A673 (cell line): ENCODE measurements at regions not wholly inside any gene's neighbourhood (a gene's known extent, or its start where the extent isn't known, plus 50 kb on each side); places are given as distances from the start of the nearest gene placed in this dataset.

ENCODE experiments used
- BruUV-seq: library from RNA; stranded (reverse); fragments of 400-500 nt; replicated peaks from 2 replicates; lab custom pipeline; 2021; lab: Mats Ljungman, UMichigan
- CTCF ChIA-PET: fragments of 300-600 bp; sonication (Branson Sonifier 250); formaldehyde crosslinking; loops from one replicate; lab custom pipeline; 2022; ENCODE audit warnings: antibody characterized with exemption; lab: Charles Lee
- POLR2A ChIA-PET: fragments of 300-600 bp; sonication (Branson Sonifier 250); formaldehyde crosslinking; loops from one replicate; lab custom pipeline; 2022; ENCODE audit warnings: antibody characterized with exemption; ENCODE audit not compliant: low non-redundant PET; lab: Charles Lee
- DNase-seq: peaks from one replicate; pipeline ENCODE4 v3.0.0-alpha.2; 2015; ENCODE audit warnings: low spot score
- H3K27ac ChIP-seq: fragments of 200-600 bp; sonication (generic); 2 replicates; pipeline ENCODE4 v1.5.1; 2016; ENCODE audit warnings: mixed run types, low read depth, mild to moderate bottlenecking, mixed read lengths, antibody characterized with exemption, low read length; ENCODE audit not compliant: poor library complexity, severe bottlenecking
- H3K27me3 ChIP-seq: fragments of 200-600 bp; sonication (generic); replicated peaks from 2 replicates; pipeline ENCODE4 v1.6.1; 2017; ENCODE audit warnings: mixed run types, low read depth, mild to moderate bottlenecking, mixed read lengths, antibody characterized with exemption, low read length; ENCODE audit not compliant: insufficient read depth, poor library complexity
- H3K36me3 ChIP-seq: fragments of 200-600 bp; sonication (generic); 2 replicates; pipeline ENCODE4 v1.6.1; 2016; ENCODE audit warnings: mixed run types, mild to moderate bottlenecking, mixed read lengths, antibody characterized with exemption, low read length; ENCODE audit not compliant: insufficient read depth, poor library complexity, severe bottlenecking
- H3K4me1 ChIP-seq: fragments of 200-600 bp; sonication (generic); 2 replicates; pipeline ENCODE4 v1.6.1; 2017; ENCODE audit warnings: mixed run types, mild to moderate bottlenecking, mixed read lengths, antibody characterized with exemption, low read length; ENCODE audit not compliant: insufficient read depth, poor library complexity, severe bottlenecking
- H3K4me3 ChIP-seq: fragments of 200-600 bp; sonication (generic); 2 replicates; pipeline ENCODE4 v1.5.1; 2016; ENCODE audit warnings: low read depth, mixed run types, mild to moderate bottlenecking, mixed read lengths, low read length; ENCODE audit not compliant: poor library complexity, severe bottlenecking
- H3K9me3 ChIP-seq: fragments of 200-600 bp; sonication (generic); 2 replicates; pipeline ENCODE4 v1.6.1; 2016; ENCODE audit warnings: mixed run types, low read depth, mild to moderate bottlenecking, mixed read lengths, antibody characterized with exemption, low read length; ENCODE audit not compliant: poor library complexity, severe bottlenecking
- EZH2 ChIP-seq: fragments of 200-600 bp; sonication (generic); IDR thresholded peaks from 2 replicates; pipeline ENCODE4 v1.6.1; 2017; ENCODE audit warnings: borderline replicate concordance, low read depth, mild to moderate bottlenecking, mixed read lengths, antibody characterized with exemption, low read length; ENCODE audit not compliant: poor library complexity, severe bottlenecking
- intact Hi-C: fragments of 100-400 bp; cut with micrococcal nuclease; formaldehyde crosslinking; loops from one replicate; pipeline ENCODE4 v1.10.0; 2022; ENCODE audit not compliant: unreplicated experiment
- TF ChIP-seq, protein P1 (sequence below): fragments of 300-800, 200-600 bp; sonication (generic); conservative IDR thresholded peaks from 2 replicates; pipeline ENCODE4 v1.5.1; 2017; ENCODE audit warnings: low read depth, mild to moderate bottlenecking, antibody characterized with exemption, low read length, moderate library complexity, mixed read lengths

DNA sequence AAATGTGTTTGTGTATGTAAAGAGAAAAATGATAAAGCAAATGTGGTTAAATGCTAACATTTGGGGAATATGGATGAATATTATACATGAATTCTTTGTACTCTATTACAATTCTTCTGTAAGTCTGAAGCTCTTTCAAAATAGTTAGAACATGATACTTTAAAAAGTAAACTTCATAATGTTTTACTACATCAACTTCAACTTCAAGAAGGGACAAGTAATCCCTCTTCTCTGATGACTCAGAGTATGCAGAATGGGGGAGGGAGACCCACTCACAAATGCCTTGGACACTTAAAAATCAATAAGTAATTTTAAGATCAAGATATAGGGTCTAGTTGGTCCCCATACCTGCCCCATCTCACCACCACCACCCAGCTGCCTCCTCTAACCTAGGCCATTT is 162.4 kb downstream of the ESM1 start:
- BruUV-seq, result no TSS peak
- ChIA-PET CTCF (no interaction called here), POLR2A (no interaction called here)
- DNase-seq, result no peak
- Histone ChIP-seq H3K36me3 (no peaks in the 10 kb centered on the region), H3K4me3 (no peak overlapping the region), H3K4me1 (no peaks in the 10 kb centered on the region), H3K27me3 (no peaks in the 10 kb centered on the region), H3K9me3 (no peaks in the 10 kb centered on the region), H3K27ac (no peak overlapping the region)
- intact Hi-C loops, result no loop called here
- TF ChIP-seq, protein P1, sequence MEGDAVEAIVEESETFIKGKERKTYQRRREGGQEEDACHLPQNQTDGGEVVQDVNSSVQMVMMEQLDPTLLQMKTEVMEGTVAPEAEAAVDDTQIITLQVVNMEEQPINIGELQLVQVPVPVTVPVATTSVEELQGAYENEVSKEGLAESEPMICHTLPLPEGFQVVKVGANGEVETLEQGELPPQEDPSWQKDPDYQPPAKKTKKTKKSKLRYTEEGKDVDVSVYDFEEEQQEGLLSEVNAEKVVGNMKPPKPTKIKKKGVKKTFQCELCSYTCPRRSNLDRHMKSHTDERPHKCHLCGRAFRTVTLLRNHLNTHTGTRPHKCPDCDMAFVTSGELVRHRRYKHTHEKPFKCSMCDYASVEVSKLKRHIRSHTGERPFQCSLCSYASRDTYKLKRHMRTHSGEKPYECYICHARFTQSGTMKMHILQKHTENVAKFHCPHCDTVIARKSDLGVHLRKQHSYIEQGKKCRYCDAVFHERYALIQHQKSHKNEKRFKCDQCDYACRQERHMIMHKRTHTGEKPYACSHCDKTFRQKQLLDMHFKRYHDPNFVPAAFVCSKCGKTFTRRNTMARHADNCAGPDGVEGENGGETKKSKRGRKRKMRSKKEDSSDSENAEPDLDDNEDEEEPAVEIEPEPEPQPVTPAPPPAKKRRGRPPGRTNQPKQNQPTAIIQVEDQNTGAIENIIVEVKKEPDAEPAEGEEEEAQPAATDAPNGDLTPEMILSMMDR, result no peak
- TF ChIP-seq EZH2, result no peak

DNA sequence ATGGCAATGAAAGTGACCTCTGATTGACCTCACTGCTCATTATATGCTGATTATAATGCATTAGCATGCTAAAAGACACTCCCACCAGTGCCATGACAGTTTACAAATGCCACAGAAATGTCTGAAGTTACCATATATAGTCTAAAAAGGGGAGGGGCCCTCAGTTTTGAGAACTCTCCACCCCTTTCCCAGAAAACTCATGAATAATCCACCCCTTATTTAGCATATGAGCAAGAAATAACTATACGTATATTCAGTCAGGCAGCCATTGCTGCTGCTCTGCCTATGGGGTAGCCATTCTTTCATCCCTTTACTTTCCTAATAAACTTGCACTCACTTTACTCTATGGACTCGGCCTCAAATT is 163.1 kb downstream of the ESM1 start:
- ChIA-PET POLR2A (no interaction called here), CTCF (no interaction called here)
- Histone ChIP-seq H3K9me3 (no peaks in the 10 kb centered on the region), H3K4me1 (no peaks in the 10 kb centered on the region), H3K27me3 (no peaks in the 10 kb centered on the region), H3K36me3 (no peaks in the 10 kb centered on the region), H3K4me3 (no peak overlapping the region), H3K27ac (no peak overlapping the region)
- DNase-seq, result no peak
- intact Hi-C loops, result no loop called here
- TF ChIP-seq EZH2, result no peak
- TF ChIP-seq, protein P1, result no peak
- no TSS peak for BruUV-seq

GRCh38 chr5:54821445-54822323 is 163.7 kb downstream of the ESM1 start:
- H3K36me3 ChIP-seq, result no peaks in the 10 kb centered on the region
- H3K4me3 ChIP-seq, result no peak overlapping the region
- no peaks in the 10 kb centered on the region for H3K4me1 ChIP-seq
- no peaks in the 10 kb centered on the region for H3K27me3 ChIP-seq
- no peak overlapping the region for H3K27ac ChIP-seq
- H3K9me3 ChIP-seq, result no peaks in the 10 kb centered on the region
- BruUV-seq, result no TSS peak
- TF ChIP-seq, protein P1, result no peak
- TF ChIP-seq EZH2, result no peak
- POLR2A ChIA-PET, result no interaction called here
- CTCF ChIA-PET, result interaction anchor here (1.1 kb wide), 1 partner anchor 305 kb away, joined by 3 read pairs; no protein-coding TSS in a partner anchor
- DNase-seq, result no peak
- intact Hi-C loops, result no loop called here
